ENCODE measurements at regions not wholly inside any gene's neighbourhood (a gene's known extent, or its start where the extent isn't known, plus 50 kb on each side); places are given as distances from the start of the nearest gene placed in this dataset.

- no peak for TF ChIP-seq CTCF (IDR thresholded peaks at IDR 0.05; ENCODE audit: borderline replicate concordance, insufficient read depth, low read depth, low read length)
- H3K4me3 ChIP-seq (ENCODE audit: low read depth, low read length): no peak overlapping the region
These were observed 249.9 kb downstream of the PTBP2 start for GRCh38 chr1:96971439-96971838.

- H3K4me3 ChIP-seq (ENCODE audit: low read depth, low read length): no peak overlapping the region
- TF ChIP-seq CTCF (IDR thresholded peaks at IDR 0.05; ENCODE audit: borderline replicate concordance, insufficient read depth, low read depth, low read length): no peak
These were observed 250.4 kb downstream of the PTBP2 start for GRCh38 chr1:96971849-96972602.

GRCh38 chr1:96973605-96974004 lies 252.0 kb downstream of the PTBP2 start:
- no peak overlapping the region for H3K4me3 ChIP-seq (ENCODE audit: low read depth, low read length)
- no peak for TF ChIP-seq CTCF (IDR thresholded peaks at IDR 0.05; ENCODE audit: borderline replicate concordance, insufficient read depth, low read depth, low read length)

- no peak for TF ChIP-seq CTCF (IDR thresholded peaks at IDR 0.05; ENCODE audit: borderline replicate concordance, insufficient read depth, low read depth, low read length)
- no peak overlapping the region for H3K4me3 ChIP-seq (ENCODE audit: low read depth, low read length)
These were observed 256.9 kb downstream of the PTBP2 start for GRCh38 chr1:96978444-96978843.

GRCh38 chr1:96978901-96979300 lies 257.3 kb downstream of the PTBP2 start:
- H3K4me3 ChIP-seq (ENCODE audit: low read depth, low read length): no peak overlapping the region
- TF ChIP-seq CTCF (IDR thresholded peaks at IDR 0.05; ENCODE audit: borderline replicate concordance, insufficient read depth, low read depth, low read length): no peak

GRCh38 chr1:96979304-96980268 lies 258.0 kb downstream of the PTBP2 start:
- no peak for TF ChIP-seq CTCF (IDR thresholded peaks at IDR 0.05; ENCODE audit: borderline replicate concordance, insufficient read depth, low read depth, low read length)
- no peak overlapping the region for H3K4me3 ChIP-seq (ENCODE audit: low read depth, low read length)
